GM18511 (cell line): ENCODE measurements at regions not wholly inside any gene's neighbourhood (a gene's known extent, or its start where the extent isn't known, plus 50 kb on each side); places are given as distances from the start of the nearest gene placed in this dataset.
"Not testable (repeated sequence)": the region's sequence is repeated elsewhere in the genome, so short reads cannot be mapped to it uniquely, and the experiment has no call there.

ENCODE experiments used
- ATAC-seq: cut with Tn5 transposase; IDR thresholded peaks from one replicate; pipeline ENCODE4 v1.9.1; 2021; ENCODE audit warnings: mild to moderate bottlenecking, moderate library complexity; ENCODE audit not compliant: unreplicated experiment

DNA sequence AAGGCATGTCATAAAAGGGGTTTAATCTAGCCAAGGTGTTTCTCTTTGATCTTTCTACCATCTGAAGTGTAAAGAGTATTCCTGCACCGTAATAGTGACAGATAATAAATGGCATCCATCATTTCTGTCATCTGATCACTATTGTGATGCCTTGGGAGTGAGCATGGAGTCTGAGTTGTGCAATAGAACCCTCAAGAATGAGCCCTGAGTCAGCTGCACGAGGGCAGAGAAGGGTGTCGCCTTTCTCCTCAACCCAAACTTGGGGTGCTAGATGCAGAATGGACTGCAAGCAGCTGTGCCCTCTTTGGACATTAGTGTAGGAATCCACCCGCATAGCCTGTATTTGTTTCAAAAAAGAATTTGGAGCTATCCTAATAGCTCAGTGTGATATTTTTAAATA is 115.2 kb downstream of the ZNF37A start:
- ATAC-seq, result no peak

DNA sequence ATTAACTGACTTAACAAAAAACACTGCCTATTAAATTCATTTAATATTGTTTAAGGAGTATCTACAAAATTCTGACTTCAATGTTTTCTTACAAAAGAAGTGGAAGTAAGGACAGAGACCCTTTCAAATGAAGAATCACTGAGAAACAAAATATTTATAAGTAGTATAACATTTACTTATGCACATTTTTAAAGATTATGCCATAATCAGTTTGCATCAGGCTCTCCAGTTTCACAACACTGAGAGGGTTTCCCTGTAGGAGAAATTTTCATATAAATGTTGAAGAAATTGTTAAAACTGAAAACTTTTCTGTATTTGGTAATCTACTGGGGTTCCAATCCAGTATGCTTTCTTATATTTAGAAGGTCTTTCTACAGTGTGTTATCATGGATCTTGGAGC is 115.6 kb downstream of the ZNF37A start:
- not testable (repeated sequence) for ATAC-seq

DNA sequence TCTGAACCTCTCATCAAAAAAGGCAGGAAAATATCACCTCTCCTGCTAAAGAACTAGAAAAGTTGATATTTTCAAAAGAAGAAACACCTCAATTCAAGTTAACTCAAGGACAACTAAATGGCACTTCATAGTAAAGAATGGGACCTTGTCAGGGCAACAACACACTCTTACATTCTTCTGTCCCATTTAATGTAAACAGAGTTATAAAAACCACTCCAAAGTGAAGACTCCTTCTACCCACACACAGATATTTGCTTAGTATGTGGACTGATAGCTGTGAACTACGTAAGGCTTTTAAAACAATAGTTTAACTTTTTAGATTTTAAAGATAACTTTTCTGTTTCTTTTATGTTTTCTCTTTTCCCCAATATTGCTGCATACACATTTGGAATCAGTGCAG is 118.3 kb downstream of the ZNF37A start:
- no peak for ATAC-seq

DNA sequence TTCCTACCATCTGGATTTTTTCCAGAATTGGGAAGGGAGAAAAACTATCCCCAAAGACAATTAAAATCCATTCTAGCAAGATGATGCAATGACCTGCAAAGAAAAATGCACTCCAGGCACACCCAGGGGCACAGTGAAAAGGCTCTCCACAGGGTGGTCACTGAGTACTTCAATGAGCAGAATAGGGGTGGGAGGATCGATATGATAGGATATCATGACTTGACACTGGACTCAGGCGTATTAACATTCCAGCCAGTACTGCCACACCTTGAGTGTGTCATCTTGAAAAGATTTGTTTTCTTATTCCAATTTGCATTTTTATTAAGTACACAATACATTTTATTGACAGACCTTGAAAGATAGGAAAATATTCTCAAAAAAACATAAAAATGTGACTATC is 132.2 kb downstream of the ZNF37A start:
- ATAC-seq, result no peak

DNA sequence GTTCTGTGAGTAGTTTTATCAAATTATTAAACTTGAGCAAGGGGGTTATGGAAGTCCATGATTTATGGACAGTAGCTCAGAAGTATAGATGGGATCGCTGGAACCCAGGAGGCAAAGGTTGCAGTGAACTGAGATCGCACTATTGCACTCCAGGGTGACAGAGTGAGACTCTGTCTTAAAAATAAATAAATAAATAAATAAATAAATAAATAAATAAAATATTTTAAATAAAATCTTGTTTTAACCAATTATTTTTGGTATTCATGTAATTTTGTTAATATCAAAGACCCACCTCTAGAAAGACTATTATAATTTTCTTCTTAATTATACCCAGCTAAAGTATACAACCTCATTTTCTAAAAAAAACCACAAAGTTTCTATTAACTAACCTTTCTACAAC is 134.3 kb downstream of the ZNF37A start:
- ATAC-seq, result no peak

DNA sequence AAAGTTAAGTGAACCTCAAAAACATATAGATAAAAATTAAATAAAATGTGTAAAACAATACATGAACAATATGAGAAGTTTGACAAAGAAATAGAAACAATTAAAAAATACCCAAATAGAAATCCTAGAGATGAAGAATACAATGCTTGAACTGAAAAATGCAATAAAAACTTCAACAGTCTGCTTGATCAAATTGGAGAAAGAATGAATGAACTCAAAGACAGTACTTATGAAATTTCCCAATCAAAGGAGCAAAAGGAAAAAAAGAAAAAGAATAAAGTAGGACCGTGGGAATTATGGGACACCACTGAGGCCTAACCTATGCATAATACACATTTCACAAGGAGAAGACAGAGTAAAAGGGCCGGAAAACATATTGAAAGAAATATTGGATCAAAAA is 144.3 kb downstream of the ZNF37A start:
- not testable (repeated sequence) for ATAC-seq

DNA sequence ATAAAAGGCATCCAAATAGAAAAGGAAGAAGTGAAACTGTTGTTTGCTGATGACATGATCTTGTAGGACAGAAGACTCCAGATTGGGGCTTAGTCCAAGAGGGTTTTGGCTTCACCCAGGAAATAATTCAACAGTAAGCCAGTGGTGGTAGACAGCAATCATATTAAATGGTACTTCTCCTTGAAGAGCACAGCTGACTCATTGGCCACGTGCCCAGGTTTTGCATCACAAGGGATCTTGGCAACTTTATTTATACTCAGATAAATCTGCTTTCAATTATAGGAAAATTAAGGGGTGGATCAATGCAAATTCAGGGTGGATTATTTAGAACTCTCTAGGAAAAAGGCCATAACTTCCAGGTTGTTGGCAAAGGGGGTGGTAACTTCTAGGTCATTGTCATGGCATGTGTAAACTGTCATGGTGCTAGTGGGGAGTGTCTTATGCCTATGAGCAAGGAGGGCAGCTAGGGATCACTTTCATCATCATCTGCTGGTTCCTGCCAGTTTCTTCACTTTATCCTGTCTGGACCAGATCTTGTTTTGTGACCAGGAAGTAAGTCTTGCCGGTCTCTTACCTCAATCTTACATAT is 148.0 kb downstream of the ZNF37A start:
- ATAC-seq, result not testable (repeated sequence)

DNA sequence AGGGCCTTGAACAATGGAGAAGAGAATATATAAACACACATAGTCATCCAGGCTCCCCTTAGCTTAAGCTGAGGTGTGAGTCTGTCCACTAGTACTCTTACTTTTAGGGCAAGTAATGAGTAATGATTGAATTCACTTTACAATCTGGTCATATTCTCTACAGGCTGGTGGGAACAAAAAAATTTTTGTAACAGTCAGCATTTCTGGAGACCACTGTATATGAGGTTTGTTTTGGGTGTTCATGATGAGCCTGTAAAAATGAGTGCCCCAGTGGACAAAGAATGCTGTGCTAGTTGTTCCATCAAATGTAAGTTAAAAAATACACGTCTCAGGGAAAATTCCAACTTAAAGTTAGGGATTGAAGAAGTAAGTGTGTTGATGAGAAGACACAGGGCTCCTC is 154.0 kb downstream of the ZNF37A start:
- ATAC-seq, result not testable (repeated sequence)

DNA sequence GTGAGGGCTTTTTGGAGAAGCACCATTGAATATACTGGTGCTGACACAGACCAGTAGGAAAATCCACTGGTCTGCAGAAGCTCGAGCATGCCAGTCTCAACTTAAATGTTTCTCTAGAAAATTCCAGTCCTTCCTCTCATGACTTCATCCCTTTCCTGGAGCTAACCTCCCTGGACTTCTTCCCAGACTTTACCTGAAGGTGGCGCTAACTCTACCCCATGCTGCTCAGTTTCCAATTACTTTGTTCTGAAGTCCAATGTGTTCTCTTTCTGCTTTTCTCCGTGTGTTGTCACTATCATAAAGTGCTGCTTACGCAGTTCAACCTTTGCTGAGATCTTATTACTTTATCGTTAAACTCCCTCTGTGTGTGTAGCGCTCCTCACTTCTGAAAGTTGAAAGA is 158.4 kb downstream of the ZNF37A start:
- ATAC-seq, result not testable (repeated sequence)

DNA sequence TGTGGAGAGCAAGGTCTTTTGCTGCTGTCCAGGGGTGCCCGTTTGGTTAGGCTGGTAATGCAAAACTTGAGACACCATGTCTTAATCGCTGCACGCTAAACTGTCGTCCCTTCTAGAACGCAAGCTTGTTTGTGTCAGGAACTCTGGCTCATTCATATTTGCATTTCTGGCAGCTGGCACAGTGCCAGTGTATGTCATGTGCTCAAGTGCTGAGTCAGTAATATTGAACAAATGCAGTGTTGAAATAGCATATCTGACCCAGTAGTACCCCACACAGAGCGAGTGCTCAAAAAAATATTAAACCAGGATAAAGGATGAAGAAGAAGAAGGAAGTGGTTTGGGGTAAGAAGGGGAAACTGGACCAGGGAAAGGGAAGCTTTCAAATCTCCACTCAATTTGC is 173.4 kb downstream of the ZNF37A start:
- not testable (repeated sequence) for ATAC-seq

DNA sequence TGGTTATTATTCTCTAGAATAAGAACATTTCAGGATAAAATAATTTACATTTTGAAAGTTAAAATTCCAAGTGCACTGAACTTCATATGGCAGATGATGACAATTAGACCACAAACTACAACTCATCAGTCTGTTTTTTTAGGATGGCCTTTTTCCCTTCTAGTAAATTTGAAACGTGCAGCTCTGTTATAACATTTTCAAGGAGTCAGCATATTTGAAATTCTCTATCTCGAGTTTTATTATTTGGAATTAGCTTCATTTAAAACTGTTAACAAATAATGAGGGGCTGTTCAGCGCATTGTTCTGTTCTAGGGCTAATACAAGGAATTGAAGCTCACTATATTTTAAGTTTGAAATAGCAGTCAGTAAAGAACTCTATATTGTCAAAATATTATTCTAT is 176.9 kb downstream of the ZNF37A start:
- ATAC-seq, result not testable (repeated sequence)

DNA sequence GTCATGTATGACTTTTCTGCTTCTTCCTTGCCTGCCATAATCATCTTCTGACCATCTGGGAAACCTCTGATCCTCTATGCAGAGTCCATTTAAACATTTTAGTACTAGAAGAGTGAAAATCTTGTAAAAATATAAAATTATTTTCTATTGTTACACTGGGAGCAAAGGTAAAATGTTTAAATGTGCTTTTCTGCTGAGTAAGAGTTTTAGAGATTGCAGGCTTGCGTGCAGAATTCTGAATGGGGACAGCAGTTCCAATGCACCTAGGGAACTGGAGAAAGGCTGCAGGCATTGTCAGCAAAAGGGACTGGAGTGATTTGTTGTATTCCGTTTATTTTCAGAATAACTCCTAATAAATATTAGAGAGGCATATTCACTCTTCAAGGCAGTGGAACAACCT is 180.7 kb downstream of the ZNF37A start:
- ATAC-seq, result not testable (repeated sequence)

DNA sequence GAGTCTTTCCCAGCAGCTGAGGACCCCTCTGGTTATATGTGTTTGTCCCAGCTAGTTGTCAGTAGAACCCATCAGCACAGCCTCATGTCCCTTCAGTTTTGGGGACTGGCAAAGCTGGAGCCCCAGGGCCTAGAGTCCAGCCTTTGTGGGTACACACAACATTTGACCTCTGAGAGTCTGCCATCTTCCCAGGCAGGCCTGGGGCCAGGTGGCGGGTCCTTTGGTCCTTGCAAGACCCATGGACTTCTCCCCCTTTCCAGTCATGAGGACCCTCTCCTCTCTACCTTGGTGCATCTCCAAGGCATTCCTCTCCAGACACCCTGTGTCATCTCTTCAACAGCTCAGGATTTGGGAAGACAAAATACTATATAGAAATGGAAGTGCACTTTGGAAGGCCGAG is 198.4 kb downstream of the ZNF37A start:
- ATAC-seq, result not testable (repeated sequence)

DNA sequence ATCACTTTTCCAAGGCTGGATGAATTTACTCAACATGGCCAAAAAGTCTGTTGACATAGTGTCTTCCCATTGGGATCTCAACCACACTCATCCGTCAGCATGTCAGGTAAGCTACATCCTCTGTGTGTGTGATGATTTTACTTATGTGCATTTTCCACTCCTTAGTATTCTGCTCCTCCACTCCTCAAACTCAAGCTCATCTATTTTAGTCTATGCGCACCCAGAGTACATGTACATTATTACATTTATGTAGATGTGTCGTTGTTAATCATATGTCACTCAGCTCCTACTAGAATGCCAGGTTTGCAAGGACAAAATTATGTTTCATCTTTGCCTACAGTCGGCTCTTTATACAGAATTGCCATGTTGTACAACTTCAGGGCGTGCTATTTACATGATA is 216.0 kb downstream of the ZNF37A start:
- not testable (repeated sequence) for ATAC-seq

DNA sequence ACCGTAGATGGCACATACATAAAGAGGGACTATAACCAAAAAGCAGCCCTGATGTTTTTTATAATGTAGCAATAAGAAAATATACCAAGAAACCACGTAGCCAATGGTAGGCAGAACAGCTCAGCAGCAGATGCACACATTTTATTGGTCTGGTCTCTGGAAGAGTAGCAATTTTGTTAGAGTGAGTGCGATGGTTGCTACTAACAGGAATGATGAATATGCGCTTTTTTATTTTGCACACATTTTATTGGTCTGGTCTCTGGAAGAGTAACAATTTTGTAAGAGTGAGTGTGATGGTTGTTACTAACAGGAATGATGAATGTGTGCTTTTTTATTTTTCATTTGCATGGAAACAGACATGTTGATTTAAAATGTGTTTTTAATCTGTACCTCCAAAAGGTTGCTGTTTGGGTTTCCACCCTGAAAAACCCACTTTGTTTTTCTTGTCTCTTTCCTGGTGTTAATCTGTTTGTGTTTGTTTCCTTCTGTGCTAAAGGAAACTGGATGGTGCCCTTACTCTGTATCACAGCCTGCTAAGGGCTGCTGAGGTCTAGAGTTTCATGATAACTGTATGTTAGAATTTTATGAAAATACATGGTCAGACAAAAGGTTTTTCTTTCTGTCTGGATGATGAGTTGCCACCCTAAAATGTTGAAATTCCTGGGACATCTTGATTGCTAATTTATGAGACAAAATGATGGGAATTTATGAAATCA is 221.1 kb downstream of the ZNF37A start:
- not testable (repeated sequence) for ATAC-seq

DNA sequence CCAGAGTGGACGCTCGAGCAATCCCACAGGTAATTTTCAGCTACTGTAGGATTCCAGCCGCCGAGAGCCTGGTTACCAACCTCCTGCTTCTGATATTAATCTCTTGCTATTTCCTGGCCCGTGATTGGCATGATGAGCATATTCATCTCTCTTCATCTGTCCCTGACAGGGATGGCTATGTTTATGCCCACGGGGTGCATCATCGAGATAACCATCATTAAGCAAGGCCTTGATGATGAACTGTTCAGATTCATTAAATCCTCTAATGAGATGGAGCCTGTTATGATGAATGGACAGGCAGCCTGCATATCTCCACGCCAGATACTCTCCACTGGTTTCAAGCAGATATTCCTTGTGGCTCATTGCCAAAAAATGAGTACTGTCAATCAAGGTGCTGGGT is 227.3 kb downstream of the ZNF37A start:
- not testable (repeated sequence) for ATAC-seq

DNA sequence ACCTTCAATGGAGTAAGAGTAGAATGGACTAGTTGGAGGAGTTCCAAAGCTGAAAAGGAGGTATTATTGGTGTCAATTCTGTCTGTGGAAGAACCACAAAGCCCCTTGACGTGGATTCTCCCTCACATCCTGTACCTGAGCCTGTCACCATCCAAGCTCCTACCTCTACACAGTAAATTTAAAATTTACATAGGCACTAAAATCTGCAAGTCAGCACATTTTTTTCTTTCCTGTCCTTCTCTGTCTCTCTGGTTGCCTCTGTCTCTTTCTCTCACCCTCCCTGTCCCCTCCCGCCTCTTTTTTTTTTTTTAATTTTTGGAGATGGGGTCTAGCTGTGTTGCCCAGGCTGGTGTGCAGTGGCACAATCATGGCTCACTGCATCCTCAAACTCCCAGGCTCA is 236.2 kb downstream of the ZNF37A start:
- ATAC-seq, result not testable (repeated sequence)

DNA sequence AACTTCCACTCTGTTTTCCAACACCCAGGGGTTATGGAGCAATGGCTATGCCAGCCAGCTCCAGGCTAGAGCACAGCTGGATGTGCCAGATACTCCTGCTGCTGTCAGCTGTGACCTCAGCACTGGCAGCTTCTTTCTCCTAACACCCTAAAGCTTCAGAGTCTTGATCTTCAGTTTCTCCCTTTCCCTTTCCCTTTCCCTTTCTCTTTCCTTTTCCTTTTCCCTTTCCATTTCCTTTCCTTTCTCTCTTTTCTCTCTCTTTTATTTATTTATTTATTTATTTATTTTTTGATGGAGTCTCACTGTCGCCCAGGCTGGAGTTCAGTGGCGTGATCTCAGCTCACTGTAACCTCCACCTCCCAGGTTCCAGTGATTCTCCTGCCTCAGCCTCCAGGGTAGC is 237.0 kb downstream of the ZNF37A start:
- ATAC-seq, result not testable (repeated sequence)

DNA sequence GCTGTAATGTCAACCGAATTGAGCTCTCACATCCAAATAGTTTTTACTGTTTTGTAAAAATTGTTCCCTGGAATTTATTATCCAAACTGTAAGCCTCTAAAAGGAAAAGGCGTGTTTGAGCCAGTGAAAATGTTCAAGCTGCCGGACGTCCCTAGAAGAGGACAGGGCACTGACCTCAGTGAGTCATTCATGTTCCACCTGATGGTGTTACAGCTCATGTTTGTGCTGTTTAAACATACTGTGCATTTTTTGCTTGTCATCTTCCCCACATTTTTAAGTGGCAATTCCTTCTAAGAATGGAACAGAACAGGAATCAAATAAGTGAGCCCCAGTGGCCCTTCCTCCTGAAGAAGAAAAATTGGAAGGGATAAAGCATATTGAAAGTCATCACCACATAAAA is 239.6 kb downstream of the ZNF37A start:
- ATAC-seq, result not testable (repeated sequence)

DNA sequence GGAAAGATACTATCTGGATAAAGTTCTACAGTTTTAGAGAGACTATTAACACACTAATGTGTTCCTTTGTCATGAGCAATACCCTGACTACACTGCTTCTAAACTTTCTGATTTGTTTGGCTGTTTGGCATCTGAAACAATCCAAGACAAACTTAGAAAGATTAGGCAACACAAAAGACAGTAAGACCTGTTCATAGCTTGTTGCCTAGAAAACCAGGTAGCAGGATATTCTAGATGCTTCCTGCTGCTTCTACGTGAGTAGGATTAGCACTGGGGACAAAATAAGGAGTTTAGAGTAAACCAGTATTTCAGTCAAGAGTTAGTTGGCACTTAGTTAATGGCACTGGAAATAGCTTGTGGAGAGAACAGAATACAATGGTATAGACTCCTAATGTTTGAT is 256.5 kb downstream of the ZNF37A start:
- ATAC-seq, result not testable (repeated sequence)

DNA sequence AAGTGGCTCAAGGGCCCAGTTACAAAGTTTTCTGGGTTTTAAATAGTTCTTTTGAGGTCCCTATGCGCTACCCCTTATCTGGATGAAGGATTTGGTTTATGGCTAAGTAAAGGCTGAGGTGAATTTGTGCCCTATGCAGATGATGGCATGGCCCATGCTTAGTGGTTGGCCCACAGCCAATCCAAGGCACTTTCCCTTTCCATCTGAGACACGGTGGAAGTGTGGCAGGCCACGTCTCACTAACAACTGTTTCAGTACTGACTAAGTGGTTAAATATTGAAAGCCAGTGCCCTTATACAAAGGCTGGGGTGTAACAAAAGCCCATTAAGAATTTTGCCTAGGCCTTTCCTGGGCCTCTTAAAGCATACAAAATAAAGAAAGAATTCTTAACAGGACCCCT is 260.3 kb downstream of the ZNF37A start:
- ATAC-seq, result not testable (repeated sequence)

DNA sequence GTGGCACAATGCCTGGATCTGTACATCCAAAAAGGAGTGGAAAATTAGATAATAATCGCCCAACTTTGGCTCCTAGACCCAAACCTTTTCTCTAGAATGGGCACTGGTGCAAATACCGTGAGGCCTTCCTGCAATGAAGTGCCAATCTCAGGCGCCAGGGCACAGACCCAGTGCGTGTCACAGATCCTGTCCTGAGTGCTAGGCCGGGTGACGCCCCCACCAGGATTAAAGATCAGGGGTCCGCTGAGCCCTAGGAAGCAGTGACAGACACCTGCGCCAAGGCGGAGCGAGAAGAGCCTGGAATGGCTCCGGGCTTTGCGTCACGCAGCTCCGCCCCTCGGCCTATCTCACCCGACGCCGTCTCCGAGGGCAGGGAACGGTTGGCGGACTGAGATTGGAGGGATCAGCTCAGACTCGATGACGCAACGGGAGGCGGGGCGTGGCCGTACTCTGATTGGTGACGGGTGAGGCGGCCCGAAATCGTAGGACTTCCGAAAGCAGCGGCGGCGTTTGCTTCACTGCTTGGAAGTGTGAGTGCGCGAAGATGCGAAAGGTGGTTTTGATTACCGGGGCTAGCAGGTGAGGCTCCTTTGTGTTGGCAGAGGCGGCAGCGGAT is 261.9 kb downstream of the ZNF37A start:
- ATAC-seq, result peak; percentile 100
